OCI-M1 (cell line): ENCODE measurements at regions not wholly inside any gene's neighbourhood (a gene's known extent, or its start where the extent isn't known, plus 50 kb on each side); places are given as distances from the start of the nearest gene placed in this dataset.
"Not testable (repeated sequence)": the region's sequence is repeated elsewhere in the genome, so short reads cannot be mapped to it uniquely, and the experiment has no call there.

Experiments
- DNase-seq: peaks from one replicate; lab custom pipeline; 2025; lab: John Stamatoyannopoulos, UW

- no peak for DNase-seq
Measured at GRCh38 chr20:22690616-22691179, 106.3 kb upstream of the FOXA2 start.

GRCh38 chr20:22691369-22692118 is 107.2 kb upstream of the FOXA2 start:
- peak; percentile 87 for DNase-seq

GRCh38 chr20:22692119-22692475 is 107.7 kb upstream of the FOXA2 start:
- no peak for DNase-seq

GRCh38 chr20:22692620-22693019 is 108.2 kb upstream of the FOXA2 start:
- not testable (repeated sequence) for DNase-seq

GRCh38 chr20:22696759-22697158 is 112.4 kb upstream of the FOXA2 start:
- DNase-seq, result no peak

GRCh38 chr20:22698259-22698842 is 114.0 kb upstream of the FOXA2 start:
- DNase-seq, result no peak

- DNase-seq, result no peak
Measured at GRCh38 chr20:22699396-22699795, 115.0 kb upstream of the FOXA2 start.

GRCh38 chr20:22700367-22700766 is 116.0 kb upstream of the FOXA2 start:
- no peak for DNase-seq

- no peak for DNase-seq
Measured at GRCh38 chr20:22701679-22702308, 117.4 kb upstream of the FOXA2 start.

- no peak for DNase-seq
Measured at GRCh38 chr20:22703843-22704242, 119.5 kb upstream of the FOXA2 start.

- DNase-seq, result no peak
Measured at GRCh38 chr20:22711971-22712755, 127.8 kb upstream of the FOXA2 start.

GRCh38 chr20:22716821-22717351 is 132.5 kb upstream of the FOXA2 start:
- no peak for DNase-seq

- peak; percentile 23 for DNase-seq
Measured at GRCh38 chr20:22717466-22717865, 133.1 kb upstream of the FOXA2 start.

GRCh38 chr20:22719167-22719591 is 134.8 kb upstream of the FOXA2 start:
- no peak for DNase-seq

- no peak for DNase-seq
Measured at GRCh38 chr20:22720206-22720605, 135.8 kb upstream of the FOXA2 start.

GRCh38 chr20:22722811-22723210 is 138.4 kb upstream of the FOXA2 start:
- DNase-seq, result no peak

GRCh38 chr20:22723659-22724058 is 139.3 kb upstream of the FOXA2 start:
- no peak for DNase-seq

- DNase-seq, result no peak
Measured at GRCh38 chr20:22728146-22728745, 143.9 kb upstream of the FOXA2 start.

GRCh38 chr20:22729180-22729579 is 144.8 kb upstream of the FOXA2 start:
- no peak for DNase-seq

GRCh38 chr20:22729616-22730236 is 145.4 kb upstream of the FOXA2 start:
- no peak for DNase-seq

GRCh38 chr20:22732751-22733150 is 148.4 kb upstream of the FOXA2 start:
- peak; percentile 26 for DNase-seq
